GM21528 (cell line): ENCODE measurements at regions not wholly inside any gene's neighbourhood (a gene's known extent, or its start where the extent isn't known, plus 50 kb on each side); places are given as distances from the start of the nearest gene placed in this dataset.
"Not testable (repeated sequence)": the region's sequence is repeated elsewhere in the genome, so short reads cannot be mapped to it uniquely, and the experiment has no call there.

Experiments
- ATAC-seq: cut with Tn5 transposase; IDR thresholded peaks from one replicate; pipeline ENCODE4 v1.9.1; 2021; ENCODE audit warnings: mild to moderate bottlenecking, moderate library complexity; ENCODE audit not compliant: unreplicated experiment, low FRiP score

DNA sequence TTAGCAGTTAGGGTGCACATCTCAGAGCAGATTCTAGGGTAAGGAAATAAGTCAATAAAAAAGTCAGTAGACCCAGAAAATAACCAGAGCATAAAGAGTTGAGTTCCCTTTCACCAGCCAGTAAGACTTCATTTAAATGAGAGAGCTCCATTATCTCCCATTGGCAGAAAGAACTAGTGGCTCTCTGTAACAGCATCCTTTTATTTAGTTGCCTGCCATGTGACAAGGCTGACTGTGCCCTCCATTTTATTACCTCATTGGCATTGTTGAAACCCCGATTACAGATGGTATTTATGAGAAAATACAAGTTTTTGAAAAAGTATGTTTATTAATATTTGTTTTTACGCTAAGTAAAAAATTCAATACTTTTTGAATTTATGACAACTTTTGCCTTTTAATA is 859.5 kb upstream of the NDST4 start:
- ATAC-seq: no peak

DNA sequence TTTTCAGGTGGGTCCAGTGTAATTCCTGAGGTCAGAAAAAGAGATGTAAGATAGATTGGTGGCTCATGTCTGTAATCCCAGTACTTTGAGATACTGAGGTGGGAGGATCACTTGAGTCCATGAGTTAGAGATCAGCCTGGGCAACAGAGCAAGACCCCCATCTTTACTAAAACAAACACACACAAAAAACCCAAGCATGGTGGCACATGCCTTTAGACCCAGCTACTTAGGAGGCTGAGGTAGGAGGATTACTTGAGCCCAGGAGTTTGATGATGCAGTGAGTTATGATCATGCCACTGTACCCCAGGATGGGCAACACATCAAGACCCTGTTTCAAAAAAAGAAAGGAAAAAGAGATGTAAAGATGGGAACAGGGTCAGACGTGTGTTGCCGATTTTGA is 857.4 kb upstream of the NDST4 start:
- no peak for ATAC-seq

- no peak for ATAC-seq
Observed at GRCh38 chr4:115969756-115970155, 856.3 kb upstream of the NDST4 start.

- no peak for ATAC-seq
Observed at GRCh38 chr4:115965588-115965987, 852.2 kb upstream of the NDST4 start.

- not testable (repeated sequence) for ATAC-seq
Observed at GRCh38 chr4:115956054-115956796, 842.8 kb upstream of the NDST4 start.

- ATAC-seq: no peak
Observed at GRCh38 chr4:115950806-115951205, 837.4 kb upstream of the NDST4 start.

DNA sequence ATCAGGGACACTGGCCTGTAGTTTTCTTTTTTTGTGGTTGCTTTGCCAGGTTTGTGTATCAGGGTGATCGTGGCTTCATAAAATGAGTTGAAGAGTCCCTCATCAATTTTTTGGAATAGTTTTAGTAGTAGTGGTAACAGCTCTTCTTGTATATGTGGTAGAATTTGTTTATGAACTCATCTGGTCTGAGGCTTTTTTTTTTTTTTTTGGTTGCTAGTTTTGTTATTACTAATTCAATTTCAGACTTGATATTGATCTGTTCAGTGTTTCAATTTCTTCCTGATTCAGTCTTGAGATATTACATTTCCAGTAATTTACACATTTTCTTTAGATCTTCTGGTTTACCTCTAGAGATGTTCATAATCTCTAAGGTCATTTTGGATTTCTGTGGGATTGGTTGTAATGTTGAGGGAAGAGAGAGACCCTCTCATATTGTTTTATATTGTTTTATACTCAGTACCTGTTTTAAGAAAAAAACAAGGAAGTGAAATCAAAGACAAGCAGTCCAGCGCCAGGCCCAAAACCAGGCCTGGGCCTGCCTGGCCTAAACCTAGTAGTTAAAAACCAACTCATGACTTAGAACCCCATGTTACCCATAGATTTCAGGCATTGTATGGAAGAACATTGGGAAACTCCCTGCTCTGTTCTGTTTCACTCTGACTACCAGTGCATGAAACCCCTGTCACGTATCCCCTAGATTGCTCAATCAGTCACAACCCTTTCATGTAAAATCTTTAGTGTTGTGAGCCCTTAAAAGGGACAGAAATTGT is 836.7 kb upstream of the NDST4 start:
- ATAC-seq: peak; percentile 80

GRCh38 chr4:115945026-115945425 is 831.6 kb upstream of the NDST4 start:
- no peak for ATAC-seq

- ATAC-seq: no peak
Observed at GRCh38 chr4:115944146-115944905, 830.9 kb upstream of the NDST4 start.

GRCh38 chr4:115938764-115939443 is 825.5 kb upstream of the NDST4 start:
- no peak for ATAC-seq

- no peak for ATAC-seq
Observed at GRCh38 chr4:115929373-115929772, 816.0 kb upstream of the NDST4 start.

DNA sequence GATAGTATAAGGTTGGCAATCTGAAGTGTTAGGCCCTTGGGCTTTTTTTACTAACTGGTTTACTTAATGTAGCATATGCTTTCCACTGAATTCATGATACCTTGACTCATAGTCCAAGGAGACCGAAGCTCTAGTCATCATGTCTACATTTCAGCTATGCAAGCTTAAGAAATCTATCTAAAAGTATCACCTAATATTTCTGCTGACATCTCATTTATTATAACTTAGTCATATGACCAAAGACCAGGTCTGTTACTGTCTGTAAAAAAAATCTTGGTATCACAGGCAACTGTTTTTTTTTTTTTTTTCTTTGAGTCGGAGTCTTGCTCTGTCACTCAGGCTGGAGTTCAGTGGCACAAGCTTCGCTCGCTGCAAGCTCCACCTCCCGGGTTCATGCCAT is 814.0 kb upstream of the NDST4 start:
- ATAC-seq: no peak

GRCh38 chr4:115923152-115923551 is 809.7 kb upstream of the NDST4 start:
- ATAC-seq: no peak

DNA sequence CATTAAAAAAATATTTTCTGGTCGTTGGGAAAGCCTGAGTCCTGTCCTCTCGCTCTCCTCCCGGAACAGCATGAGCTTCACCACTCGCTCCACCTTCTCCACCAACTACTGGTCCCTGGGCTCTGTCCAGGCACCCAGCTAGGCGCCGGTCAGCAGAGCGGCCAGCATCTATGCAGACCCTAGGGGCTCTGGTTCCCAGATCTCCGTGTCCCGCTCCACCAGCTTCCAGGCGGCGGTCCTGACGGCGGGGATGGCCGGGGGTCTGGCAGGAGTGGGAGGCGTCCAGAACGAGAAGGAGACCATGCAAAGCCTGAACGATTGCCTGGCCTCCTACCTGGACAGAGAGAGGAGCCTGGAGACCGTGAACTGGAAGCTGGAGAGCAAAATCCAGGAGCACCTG is 807.2 kb upstream of the NDST4 start:
- no peak for ATAC-seq

- ATAC-seq: no peak
Observed at GRCh38 chr4:115918149-115918548, 804.7 kb upstream of the NDST4 start.

GRCh38 chr4:115906428-115906827 is 793.0 kb upstream of the NDST4 start:
- ATAC-seq: no peak

GRCh38 chr4:115883847-115884246 is 770.4 kb upstream of the NDST4 start:
- no peak for ATAC-seq

DNA sequence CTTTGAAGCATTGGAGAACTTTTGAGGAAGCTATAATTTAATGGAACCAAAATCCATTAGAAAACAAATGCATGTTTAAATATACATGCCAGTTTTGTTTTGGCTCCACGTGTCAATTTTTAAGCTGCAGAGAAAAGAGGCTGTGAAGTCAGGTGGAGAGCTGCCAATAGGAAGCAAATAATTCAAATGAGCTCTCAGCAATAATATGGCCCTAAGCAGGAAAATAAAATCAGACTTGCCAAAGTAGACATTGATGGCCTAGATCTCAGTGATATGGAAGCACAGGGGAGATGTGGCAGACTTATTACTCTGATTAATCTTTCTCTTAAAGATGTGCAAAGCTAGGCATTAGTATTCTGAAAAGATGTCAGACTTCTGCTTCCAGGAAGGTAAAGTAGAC is 769.8 kb upstream of the NDST4 start:
- no peak for ATAC-seq

DNA sequence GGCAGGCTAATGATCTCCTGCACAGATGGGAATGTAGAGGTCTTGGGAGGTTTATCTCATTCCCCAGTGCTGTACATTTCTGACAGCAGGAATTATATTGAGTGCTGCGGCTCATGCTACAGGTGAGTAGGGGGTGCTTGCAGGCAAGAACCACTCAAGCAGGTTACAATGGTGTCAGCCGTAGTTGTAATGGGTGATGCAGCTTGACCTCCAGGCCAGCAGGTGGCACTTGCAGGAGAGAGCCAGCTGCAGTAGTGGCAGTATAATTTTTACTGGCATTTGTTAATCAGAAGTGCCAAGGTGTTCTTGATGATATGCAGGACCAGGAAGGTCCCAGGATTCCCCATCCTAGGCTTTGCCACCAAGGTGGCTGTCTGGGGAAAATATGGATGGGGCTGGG is 759.6 kb upstream of the NDST4 start:
- no peak for ATAC-seq

GRCh38 chr4:115871596-115871995 is 758.2 kb upstream of the NDST4 start:
- ATAC-seq: no peak
